ENCODE measurements at regions not wholly inside any gene's neighbourhood (a gene's known extent, or its start where the extent isn't known, plus 50 kb on each side); places are given as distances from the start of the nearest gene placed in this dataset.

DNA sequence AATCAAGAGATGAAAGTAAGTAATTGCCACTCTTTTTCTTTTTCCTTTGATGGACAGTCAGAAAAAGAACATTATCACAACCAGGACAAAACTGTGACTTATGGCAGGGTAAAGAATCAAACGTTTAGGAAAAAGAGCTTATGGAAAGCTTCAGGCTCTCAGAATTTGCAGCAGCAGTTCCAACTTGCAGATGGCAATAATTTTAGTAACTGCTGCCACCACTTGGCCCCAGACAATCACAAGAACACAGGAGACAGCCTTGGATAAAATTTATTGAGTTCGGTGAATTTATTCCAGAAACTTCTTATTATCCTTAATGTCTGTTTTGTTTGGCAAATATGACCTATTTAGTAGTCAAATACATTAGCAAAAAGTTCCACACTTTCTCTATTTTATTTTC, 804.4 kb downstream of the BRINP3 start:
- TF ChIP-seq, protein P1, sequence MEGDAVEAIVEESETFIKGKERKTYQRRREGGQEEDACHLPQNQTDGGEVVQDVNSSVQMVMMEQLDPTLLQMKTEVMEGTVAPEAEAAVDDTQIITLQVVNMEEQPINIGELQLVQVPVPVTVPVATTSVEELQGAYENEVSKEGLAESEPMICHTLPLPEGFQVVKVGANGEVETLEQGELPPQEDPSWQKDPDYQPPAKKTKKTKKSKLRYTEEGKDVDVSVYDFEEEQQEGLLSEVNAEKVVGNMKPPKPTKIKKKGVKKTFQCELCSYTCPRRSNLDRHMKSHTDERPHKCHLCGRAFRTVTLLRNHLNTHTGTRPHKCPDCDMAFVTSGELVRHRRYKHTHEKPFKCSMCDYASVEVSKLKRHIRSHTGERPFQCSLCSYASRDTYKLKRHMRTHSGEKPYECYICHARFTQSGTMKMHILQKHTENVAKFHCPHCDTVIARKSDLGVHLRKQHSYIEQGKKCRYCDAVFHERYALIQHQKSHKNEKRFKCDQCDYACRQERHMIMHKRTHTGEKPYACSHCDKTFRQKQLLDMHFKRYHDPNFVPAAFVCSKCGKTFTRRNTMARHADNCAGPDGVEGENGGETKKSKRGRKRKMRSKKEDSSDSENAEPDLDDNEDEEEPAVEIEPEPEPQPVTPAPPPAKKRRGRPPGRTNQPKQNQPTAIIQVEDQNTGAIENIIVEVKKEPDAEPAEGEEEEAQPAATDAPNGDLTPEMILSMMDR (IDR thresholded peaks at IDR 0.05): peak; percentile 39
- TF ChIP-seq, protein P2, sequence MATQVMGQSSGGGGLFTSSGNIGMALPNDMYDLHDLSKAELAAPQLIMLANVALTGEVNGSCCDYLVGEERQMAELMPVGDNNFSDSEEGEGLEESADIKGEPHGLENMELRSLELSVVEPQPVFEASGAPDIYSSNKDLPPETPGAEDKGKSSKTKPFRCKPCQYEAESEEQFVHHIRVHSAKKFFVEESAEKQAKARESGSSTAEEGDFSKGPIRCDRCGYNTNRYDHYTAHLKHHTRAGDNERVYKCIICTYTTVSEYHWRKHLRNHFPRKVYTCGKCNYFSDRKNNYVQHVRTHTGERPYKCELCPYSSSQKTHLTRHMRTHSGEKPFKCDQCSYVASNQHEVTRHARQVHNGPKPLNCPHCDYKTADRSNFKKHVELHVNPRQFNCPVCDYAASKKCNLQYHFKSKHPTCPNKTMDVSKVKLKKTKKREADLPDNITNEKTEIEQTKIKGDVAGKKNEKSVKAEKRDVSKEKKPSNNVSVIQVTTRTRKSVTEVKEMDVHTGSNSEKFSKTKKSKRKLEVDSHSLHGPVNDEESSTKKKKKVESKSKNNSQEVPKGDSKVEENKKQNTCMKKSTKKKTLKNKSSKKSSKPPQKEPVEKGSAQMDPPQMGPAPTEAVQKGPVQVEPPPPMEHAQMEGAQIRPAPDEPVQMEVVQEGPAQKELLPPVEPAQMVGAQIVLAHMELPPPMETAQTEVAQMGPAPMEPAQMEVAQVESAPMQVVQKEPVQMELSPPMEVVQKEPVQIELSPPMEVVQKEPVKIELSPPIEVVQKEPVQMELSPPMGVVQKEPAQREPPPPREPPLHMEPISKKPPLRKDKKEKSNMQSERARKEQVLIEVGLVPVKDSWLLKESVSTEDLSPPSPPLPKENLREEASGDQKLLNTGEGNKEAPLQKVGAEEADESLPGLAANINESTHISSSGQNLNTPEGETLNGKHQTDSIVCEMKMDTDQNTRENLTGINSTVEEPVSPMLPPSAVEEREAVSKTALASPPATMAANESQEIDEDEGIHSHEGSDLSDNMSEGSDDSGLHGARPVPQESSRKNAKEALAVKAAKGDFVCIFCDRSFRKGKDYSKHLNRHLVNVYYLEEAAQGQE (IDR thresholded peaks at IDR 0.05): no peak
- TF ChIP-seq NR3C1 (IDR thresholded peaks at IDR 0.05) (no peak), RFX5 (IDR thresholded peaks at IDR 0.05) (no peak), POLR2A (IDR thresholded peaks at IDR 0.05; ENCODE audit: low read length) (no peak), EP300 (IDR thresholded peaks at IDR 0.05) (no peak), CBX8 (IDR thresholded peaks at IDR 0.05) (no peak), ZSCAN20 (CRISPR knock-in tag; IDR thresholded peaks at IDR 0.05) (no peak), MAFK (IDR thresholded peaks at IDR 0.05; ENCODE audit: partially characterized antibody) (no peak), JUN (IDR thresholded peaks at IDR 0.05) (no peak), MYC (IDR thresholded peaks at IDR 0.05; ENCODE audit: borderline replicate concordance, low read length) (no peak)
- TF ChIP-seq, protein P3, sequence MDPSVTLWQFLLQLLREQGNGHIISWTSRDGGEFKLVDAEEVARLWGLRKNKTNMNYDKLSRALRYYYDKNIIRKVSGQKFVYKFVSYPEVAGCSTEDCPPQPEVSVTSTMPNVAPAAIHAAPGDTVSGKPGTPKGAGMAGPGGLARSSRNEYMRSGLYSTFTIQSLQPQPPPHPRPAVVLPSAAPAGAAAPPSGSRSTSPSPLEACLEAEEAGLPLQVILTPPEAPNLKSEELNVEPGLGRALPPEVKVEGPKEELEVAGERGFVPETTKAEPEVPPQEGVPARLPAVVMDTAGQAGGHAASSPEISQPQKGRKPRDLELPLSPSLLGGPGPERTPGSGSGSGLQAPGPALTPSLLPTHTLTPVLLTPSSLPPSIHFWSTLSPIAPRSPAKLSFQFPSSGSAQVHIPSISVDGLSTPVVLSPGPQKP (IDR thresholded peaks at IDR 0.05; ENCODE audit: low read depth, low read length): no peak

All from A549 (cell line).